Stimulated activated CD8-positive, alpha-beta memory T cell treated with anti-CD3 and anti-CD28 coated beads, Interleukin-4, amount 100 ng/mL, for 48 hours (primary cell): ENCODE measurements at regions not wholly inside any gene's neighbourhood (a gene's known extent, or its start where the extent isn't known, plus 50 kb on each side); places are given as distances from the start of the nearest gene placed in this dataset.

Experiments used
- DNase-seq: peaks from one replicate; pipeline ENCODE4 v3.0.0-alpha.2; 2020

DNA sequence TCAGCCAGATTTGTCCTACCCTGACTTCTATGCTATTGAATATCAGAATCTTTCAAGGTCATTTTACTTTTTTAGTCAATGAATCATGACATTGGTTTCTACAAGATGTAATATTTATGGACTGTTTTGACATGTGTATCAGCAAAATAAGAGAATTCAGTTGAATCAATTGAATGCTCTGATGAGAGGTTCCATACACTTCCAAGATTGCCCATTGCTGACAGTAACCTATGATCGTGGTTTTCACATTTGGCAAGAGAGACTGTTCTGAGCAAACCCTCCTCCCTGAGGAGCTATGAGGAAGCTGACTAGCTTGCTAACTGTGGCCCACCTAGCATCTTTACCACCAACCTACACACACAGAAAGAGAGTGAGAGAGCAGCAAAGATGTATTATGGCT is 56.7 kb upstream of the FST start:
- DNase-seq = no peak

DNA sequence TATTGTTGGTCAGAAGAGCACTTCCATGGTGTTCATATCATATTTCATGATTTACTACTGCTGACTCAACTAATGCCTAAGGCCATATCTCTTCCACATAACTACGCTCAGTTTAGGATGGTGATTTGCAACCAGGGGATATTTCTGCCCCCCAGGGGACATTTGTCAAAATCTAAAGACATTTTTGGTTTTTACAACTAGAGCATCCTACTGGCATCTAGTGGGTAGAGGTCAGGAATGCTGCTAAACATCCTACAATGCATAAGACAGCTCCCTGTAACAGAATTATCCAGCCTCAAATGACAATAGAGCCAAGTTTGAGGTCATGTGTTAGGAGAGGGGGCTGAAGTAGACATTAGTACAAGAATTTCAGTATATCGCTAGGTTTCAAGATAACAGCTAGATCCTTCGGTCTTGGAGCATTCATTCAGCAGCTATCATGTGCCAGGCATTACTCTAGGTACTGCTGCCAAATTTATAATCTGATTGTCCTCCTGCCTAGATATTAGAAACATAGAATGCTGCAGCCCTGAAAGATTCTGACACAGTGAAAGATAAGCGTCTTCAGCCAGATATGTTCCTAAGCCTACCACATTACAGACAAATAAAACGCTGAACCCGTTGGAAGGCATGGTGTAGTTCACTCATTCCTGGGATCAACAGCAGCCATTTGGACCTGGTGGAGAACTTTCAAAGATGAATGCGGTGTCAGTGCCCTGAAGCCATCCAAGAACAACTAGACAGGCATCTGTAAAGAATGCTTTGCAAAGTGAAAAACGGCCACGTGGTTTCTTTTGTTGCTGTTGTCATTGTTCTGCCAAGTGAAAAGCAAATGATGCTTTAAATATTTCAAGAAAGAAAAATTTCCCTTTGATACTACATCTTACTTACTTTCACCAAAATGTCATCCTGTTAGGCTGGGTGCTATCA is 55.5 kb upstream of the FST start:
- no peak for DNase-seq

DNA sequence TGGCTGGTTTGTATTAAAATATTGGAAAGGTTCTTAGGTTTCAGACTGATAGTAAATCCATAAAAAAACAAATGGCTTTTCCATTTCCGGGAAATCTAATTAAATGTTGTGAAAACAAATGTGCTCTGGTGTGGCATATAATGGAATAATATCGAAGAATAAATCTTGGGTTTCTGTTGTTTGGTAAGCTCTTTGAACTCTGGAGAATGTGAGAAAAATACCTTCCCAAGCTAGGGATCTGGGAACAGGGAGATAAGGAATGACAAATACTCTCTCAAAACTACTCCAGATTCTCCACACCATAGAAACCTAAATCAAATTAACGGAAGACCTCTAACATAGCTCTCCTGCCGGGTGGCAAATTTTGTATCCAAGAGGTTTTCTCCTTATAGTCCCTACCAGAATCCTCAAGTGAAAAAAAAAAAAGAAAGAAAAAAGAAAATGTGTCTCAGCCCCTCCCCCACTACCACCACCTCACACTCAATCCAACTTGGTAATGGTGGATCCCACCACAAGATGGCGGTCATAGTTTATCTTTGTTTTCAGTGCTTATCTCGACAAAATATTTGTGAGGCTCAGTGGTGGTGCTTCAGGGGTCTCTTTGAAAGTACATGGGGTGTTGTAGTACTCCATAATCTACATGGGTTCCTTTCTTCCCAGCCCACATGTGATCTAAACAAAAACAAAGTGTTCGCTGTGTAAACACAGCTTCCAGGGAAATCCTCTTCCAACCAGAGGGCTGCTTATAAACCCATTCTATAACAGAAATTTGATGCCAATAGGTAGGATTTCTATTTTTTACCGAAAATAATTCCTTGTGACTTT is 54.5 kb upstream of the FST start:
- DNase-seq = peak; percentile 40

DNA sequence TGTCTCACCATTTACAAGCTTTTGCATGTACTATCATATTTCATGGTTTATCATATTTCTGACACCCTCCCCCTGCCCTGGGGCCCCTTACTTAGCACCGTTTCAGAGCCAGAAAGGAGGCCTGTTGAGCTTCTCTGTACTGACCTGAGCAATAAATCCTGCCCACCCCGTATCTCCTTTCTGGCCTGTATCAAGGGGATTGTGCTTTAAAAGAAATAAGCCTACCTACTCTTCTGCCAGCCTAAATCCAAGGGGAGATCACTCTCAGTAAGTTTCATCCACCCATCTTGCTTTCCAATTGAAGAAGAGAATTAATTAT is 54.0 kb upstream of the FST start:
- DNase-seq = no peak

GRCh38 chr5:53426878-53427277 is 53.6 kb upstream of the FST start:
- no peak for DNase-seq

- no peak for DNase-seq
Measured at GRCh38 chr5:53427965-53428364, 52.5 kb upstream of the FST start.

DNA sequence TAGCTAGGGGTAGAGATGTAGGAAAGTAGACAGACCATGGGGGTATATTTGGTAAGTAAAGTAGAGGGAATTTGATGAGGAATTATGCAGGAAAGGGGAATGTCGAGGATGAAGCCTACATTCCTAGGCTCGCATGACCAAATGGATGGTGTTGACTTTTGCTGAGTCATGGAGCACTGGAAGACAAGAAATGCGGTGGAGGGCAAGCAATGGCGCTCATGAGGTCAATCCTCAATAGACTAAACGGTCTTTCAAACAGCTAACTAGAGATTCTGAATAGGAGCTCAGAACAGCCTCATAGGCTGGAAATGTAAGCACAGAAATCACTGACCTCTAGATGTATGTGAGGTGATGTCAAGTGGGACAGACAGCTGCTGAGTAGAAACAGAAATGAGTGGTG is 50.7 kb upstream of the FST start:
- DNase-seq = no peak

GRCh38 chr5:53430618-53431252 is 49.7 kb upstream of the FST start:
- DNase-seq = no peak
